ENCODE measurements at regions not wholly inside any gene's neighbourhood (a gene's known extent, or its start where the extent isn't known, plus 50 kb on each side); places are given as distances from the start of the nearest gene placed in this dataset.

DNA sequence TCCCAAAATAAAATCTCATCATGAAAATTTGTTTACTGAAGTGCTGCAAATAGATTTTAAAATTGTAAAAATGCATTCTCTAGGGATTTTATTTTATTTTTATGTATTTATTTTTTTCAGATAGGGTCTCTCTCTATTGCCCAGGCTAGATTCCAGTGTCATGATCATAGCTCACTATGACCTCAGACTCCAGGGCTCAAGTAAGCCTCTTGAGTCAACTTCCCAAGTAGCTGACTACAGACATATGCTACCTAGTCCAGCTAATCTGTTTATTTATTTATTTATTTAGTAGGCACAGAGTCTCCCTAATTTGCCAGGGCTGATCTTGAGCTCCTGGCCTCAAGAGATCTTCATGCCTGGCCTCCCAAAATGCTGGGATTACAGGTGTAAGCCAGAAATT is 317.7 kb upstream of the ANXA10 start:
- no TSS peak for BruUV-seq (replicated peaks)
- H3K36me3 Mint-ChIP-seq (ENCODE audit: insufficient read depth, unreplicated experiment): no peaks in the 10 kb centered on the region
- H3K4me3 Mint-ChIP-seq (ENCODE audit: low read depth, unreplicated experiment): no peak overlapping the region

DNA sequence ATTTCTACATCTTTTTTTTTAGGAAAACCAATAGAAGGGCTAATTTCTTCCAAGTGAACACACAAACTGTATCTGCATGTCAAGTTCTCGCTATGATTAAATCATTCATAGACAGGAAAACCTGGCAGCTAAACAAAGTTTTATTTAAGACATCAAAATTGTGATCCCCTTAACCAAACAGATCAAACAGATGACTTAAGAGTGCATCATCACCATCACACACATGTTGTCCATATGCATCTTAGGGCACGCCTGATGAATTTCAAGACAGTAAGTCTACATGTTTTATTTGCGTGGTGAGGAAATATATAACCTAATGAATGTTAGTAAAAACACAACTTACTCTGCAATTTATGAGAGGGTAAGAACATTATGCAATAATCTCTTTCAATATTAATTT is 317.0 kb upstream of the ANXA10 start:
- no peak overlapping the region for H3K4me3 Mint-ChIP-seq (ENCODE audit: low read depth, unreplicated experiment)
- no peaks in the 10 kb centered on the region for H3K4me1 Mint-ChIP-seq (ENCODE audit: low read depth, unreplicated experiment)
- TF ChIP-seq, protein P1, sequence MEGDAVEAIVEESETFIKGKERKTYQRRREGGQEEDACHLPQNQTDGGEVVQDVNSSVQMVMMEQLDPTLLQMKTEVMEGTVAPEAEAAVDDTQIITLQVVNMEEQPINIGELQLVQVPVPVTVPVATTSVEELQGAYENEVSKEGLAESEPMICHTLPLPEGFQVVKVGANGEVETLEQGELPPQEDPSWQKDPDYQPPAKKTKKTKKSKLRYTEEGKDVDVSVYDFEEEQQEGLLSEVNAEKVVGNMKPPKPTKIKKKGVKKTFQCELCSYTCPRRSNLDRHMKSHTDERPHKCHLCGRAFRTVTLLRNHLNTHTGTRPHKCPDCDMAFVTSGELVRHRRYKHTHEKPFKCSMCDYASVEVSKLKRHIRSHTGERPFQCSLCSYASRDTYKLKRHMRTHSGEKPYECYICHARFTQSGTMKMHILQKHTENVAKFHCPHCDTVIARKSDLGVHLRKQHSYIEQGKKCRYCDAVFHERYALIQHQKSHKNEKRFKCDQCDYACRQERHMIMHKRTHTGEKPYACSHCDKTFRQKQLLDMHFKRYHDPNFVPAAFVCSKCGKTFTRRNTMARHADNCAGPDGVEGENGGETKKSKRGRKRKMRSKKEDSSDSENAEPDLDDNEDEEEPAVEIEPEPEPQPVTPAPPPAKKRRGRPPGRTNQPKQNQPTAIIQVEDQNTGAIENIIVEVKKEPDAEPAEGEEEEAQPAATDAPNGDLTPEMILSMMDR (IDR thresholded peaks at IDR 0.05; ENCODE audit: unreplicated experiment): no peak
- CTCF ChIA-PET: no interaction called here
- BruUV-seq (replicated peaks): no TSS peak
- H3K9me3 Mint-ChIP-seq (ENCODE audit: low read depth, unreplicated experiment): peaks cover 3% of the 10 kb centered on the region
- intact Hi-C loops (cut with micrococcal nuclease; ENCODE audit: unreplicated experiment): no loop called here
- DNase-seq: no peak
- no peaks in the 10 kb centered on the region for H3K27me3 Mint-ChIP-seq (ENCODE audit: unreplicated experiment)
- H3K27ac Mint-ChIP-seq (ENCODE audit: unreplicated experiment): no peak overlapping the region
- H3K36me3 Mint-ChIP-seq (ENCODE audit: insufficient read depth, unreplicated experiment): no peaks in the 10 kb centered on the region

More for the DNA sequence above, 317.7 kb upstream of the ANXA10 start:
- Mint-ChIP-seq H3K27me3 (ENCODE audit: unreplicated experiment) (no peaks in the 10 kb centered on the region), H3K4me1 (ENCODE audit: low read depth, unreplicated experiment) (no peaks in the 10 kb centered on the region), H3K27ac (ENCODE audit: unreplicated experiment) (no peak overlapping the region), H3K9me3 (ENCODE audit: low read depth, unreplicated experiment) (peaks cover 3% of the 10 kb centered on the region)
- no peak for DNase-seq
- intact Hi-C loops (cut with micrococcal nuclease; ENCODE audit: unreplicated experiment): no loop called here
- CTCF ChIA-PET: no interaction called here
- TF ChIP-seq, protein P1 (IDR thresholded peaks at IDR 0.05; ENCODE audit: unreplicated experiment): no peak

DNA sequence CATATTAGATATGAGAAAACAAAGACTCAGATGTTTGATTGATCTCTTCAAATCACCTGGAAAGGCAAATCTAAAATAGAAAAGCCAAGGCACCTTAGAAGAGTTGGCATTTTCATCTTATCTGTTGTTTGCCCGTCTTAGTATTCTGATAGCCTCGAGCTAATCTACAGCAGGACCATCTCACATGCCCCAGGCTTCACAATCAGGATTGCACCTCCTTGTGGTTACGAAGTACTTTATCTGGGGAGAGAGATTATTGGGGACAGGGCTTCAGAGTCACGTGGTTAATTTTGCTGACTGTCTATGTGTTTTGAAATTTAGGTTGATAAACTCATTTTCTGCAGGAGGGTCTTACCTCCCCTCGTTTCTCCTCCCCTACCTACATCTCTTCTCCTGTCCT is 313.1 kb upstream of the ANXA10 start:
- no peaks in the 10 kb centered on the region for H3K36me3 Mint-ChIP-seq (ENCODE audit: insufficient read depth, unreplicated experiment)
- no peaks in the 10 kb centered on the region for H3K27me3 Mint-ChIP-seq (ENCODE audit: unreplicated experiment)
- H3K4me3 Mint-ChIP-seq (ENCODE audit: low read depth, unreplicated experiment): no peak overlapping the region
- no peaks in the 10 kb centered on the region for H3K4me1 Mint-ChIP-seq (ENCODE audit: low read depth, unreplicated experiment)
- CTCF ChIA-PET: no interaction called here
- TF ChIP-seq, protein P1 (IDR thresholded peaks at IDR 0.05; ENCODE audit: unreplicated experiment): no peak
- no peak overlapping the region for H3K27ac Mint-ChIP-seq (ENCODE audit: unreplicated experiment)
- no peak for DNase-seq
- BruUV-seq (replicated peaks): no TSS peak
- peaks cover 3% of the 10 kb centered on the region for H3K9me3 Mint-ChIP-seq (ENCODE audit: low read depth, unreplicated experiment)
- intact Hi-C loops (cut with micrococcal nuclease; ENCODE audit: unreplicated experiment): no loop called here

DNA sequence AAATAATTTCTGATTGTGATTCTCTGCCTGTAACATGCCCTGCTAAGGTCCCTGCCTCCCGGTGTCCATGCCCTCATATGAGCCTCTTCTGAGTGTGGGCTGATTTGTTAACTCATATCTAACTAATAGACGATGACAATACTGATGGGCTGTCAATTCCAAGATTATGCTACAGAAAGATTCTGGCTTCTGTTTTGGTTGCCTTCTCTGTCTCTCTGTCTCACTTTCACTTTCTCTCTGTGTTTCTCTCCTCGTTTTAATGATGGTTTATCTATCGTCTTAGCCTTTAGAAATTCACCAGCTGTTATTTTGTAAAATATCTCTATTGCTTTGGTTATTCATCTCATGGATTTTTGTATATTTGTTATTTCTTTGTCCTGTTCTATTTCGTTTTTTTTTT is 312.5 kb upstream of the ANXA10 start:
- TF ChIP-seq, protein P1 (IDR thresholded peaks at IDR 0.05; ENCODE audit: unreplicated experiment): no peak
- H3K36me3 Mint-ChIP-seq (ENCODE audit: insufficient read depth, unreplicated experiment): no peaks in the 10 kb centered on the region
- no TSS peak for BruUV-seq (replicated peaks)
- H3K27me3 Mint-ChIP-seq (ENCODE audit: unreplicated experiment): no peaks in the 10 kb centered on the region
- no peak overlapping the region for H3K27ac Mint-ChIP-seq (ENCODE audit: unreplicated experiment)
- DNase-seq: no peak
- no peak overlapping the region for H3K4me3 Mint-ChIP-seq (ENCODE audit: low read depth, unreplicated experiment)
- intact Hi-C loops (cut with micrococcal nuclease; ENCODE audit: unreplicated experiment): no loop called here
- CTCF ChIA-PET: no interaction called here
- H3K4me1 Mint-ChIP-seq (ENCODE audit: low read depth, unreplicated experiment): no peaks in the 10 kb centered on the region
- peaks cover 3% of the 10 kb centered on the region for H3K9me3 Mint-ChIP-seq (ENCODE audit: low read depth, unreplicated experiment)

DNA sequence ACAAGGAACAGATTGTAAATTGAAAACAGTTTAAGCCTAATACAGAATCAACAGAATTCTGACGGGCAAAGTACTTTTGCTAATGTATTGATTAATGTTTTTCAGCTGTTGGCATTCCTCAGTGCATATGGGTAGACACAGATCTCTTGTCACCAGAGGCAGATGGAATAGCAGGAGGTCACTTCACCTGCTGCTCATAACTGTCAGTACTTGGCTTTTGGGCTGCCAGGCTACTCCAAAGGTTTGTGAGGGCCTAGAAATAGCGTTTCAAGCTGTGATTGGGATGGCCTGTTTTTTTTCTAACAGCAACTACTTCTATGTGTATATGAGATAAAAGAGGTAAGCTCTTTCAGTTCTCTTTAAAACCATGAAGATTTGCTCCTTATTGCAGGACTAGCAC is 307.5 kb upstream of the ANXA10 start:
- no peak overlapping the region for H3K4me3 Mint-ChIP-seq (ENCODE audit: low read depth, unreplicated experiment)
- no peak for DNase-seq
- TF ChIP-seq, protein P1 (IDR thresholded peaks at IDR 0.05; ENCODE audit: unreplicated experiment): no peak
- intact Hi-C loops (cut with micrococcal nuclease; ENCODE audit: unreplicated experiment): no loop called here
- no peaks in the 10 kb centered on the region for H3K36me3 Mint-ChIP-seq (ENCODE audit: insufficient read depth, unreplicated experiment)
- no peaks in the 10 kb centered on the region for H3K4me1 Mint-ChIP-seq (ENCODE audit: low read depth, unreplicated experiment)
- CTCF ChIA-PET: no interaction called here
- H3K27me3 Mint-ChIP-seq (ENCODE audit: unreplicated experiment): no peaks in the 10 kb centered on the region
- no TSS peak for BruUV-seq (replicated peaks)
- H3K9me3 Mint-ChIP-seq (ENCODE audit: low read depth, unreplicated experiment): no peaks in the 10 kb centered on the region
- H3K27ac Mint-ChIP-seq (ENCODE audit: unreplicated experiment): no peak overlapping the region

All from Calu3 (cell line).